HCT116 (cell line): ENCODE measurements at regions not wholly inside any gene's neighbourhood (a gene's known extent, or its start where the extent isn't known, plus 50 kb on each side); places are given as distances from the start of the nearest gene placed in this dataset.

Experiments
- ATAC-seq: fragments of 200-7000 bp; cut with Tn5 transposase; 2 replicates; pipeline ENCODE4 v1.9.1; 2020; ENCODE audit warnings: mild to moderate bottlenecking, moderate library complexity
- BruUV-seq: library from RNA; stranded (reverse); fragments of 400-500 nt; replicated peaks from 2 replicates; lab custom pipeline; 2021; lab: Mats Ljungman, UMichigan
- CTCF ChIA-PET: fragments of 300-600 bp; sonication (Branson Sonifier 250); formaldehyde crosslinking; loops from one replicate; lab custom pipeline; 2021; ENCODE audit warnings: antibody characterized with exemption; lab: Charles Lee
- POLR2A ChIA-PET: fragments of 300-600, 350-600 bp; sonication (Branson Sonifier 250); formaldehyde crosslinking; loops from one replicate; lab custom pipeline; 2021; ENCODE audit warnings: antibody characterized with exemption; lab: Charles Lee
- RAD21 ChIA-PET, 2 experiments: fragments of 300-600 bp; sonication (Branson Sonifier 250); formaldehyde crosslinking; loops; one replicate each; lab custom pipeline; 2023; ENCODE audit warnings: low total read pairs in 2 of 2; ENCODE audit not compliant: uncharacterized antibody in 2 of 2, unreplicated experiment in 2 of 2, low non-redundant PET in 1 of 2; lab: Charles Lee
- DNase-seq: peaks from one replicate; pipeline ENCODE4 v3.0.0-alpha.2; 2010; ENCODE audit warnings: low read depth, low spot score
- H2AFZ ChIP-seq: fragments of 200-600 bp; shearing (Covaris generic), sonication (generic); 2 replicates; pipeline ENCODE4 v1.6.1; 2017; ENCODE audit warnings: low read depth, mixed run types, mixed read lengths, antibody characterized with exemption, low read length; ENCODE audit not compliant: poor library complexity, severe bottlenecking
- H3K27ac ChIP-seq: 2 replicates; pipeline ENCODE4 v1.5.1; 2012; ENCODE audit warnings: low read depth, low read length
- H3K27me3 ChIP-seq: fragments of 200-600 bp; sonication (generic); 2 replicates; pipeline ENCODE4 v1.6.1; 2016; ENCODE audit warnings: mixed run types, low read length, mixed read lengths; ENCODE audit not compliant: insufficient read depth
- H3K36me3 ChIP-seq, 2 experiments: fragments of 200-500 bp in 1 of 2; fragments of 200-600 bp in 1 of 2; sonication (Bioruptor generic) in 1 of 2; sonication (generic) in 1 of 2; 2 replicates each; pipeline versions ENCODE4 v1.5.1 to v1.6.1; 2014 to 2016; ENCODE audit warnings: low read length in 2 of 2, inconsistent platforms in 1 of 2, mixed read lengths in 1 of 2, mixed run types in 1 of 2; ENCODE audit not compliant: insufficient read depth in 2 of 2, control insufficient read depth in 1 of 2
- H3K4me1 ChIP-seq, 2 experiments: fragments of 200-600 bp in 1 of 2; sonication (generic) in 1 of 2; 2 replicates each; pipeline versions ENCODE4 v1.5.1 to v1.6.1; 2012 to 2017; ENCODE audit warnings: low read length in 2 of 2, inconsistent platforms in 1 of 2, mild to moderate bottlenecking in 1 of 2, mixed read lengths in 1 of 2, mixed run types in 1 of 2, moderate library complexity in 1 of 2; ENCODE audit not compliant: insufficient read depth in 2 of 2, control insufficient read depth in 1 of 2
- H3K4me2 ChIP-seq: fragments of 200-600 bp; sonication (generic); 2 replicates; pipeline ENCODE4 v1.6.1; 2017; ENCODE audit warnings: mixed run types, low read length, mixed read lengths
- H3K4me3 ChIP-seq, 2 experiments: fragments of 200-600 bp in 1 of 2; sonication (generic) in 1 of 2; replicated peaks in 1 of 2; 2 replicates each; pipeline ENCODE4 v1.5.1; 2011 to 2016; ENCODE audit warnings: low read length in 2 of 2, control low read depth in 1 of 2, low read depth in 1 of 2, mild to moderate bottlenecking in 1 of 2, mixed read lengths in 1 of 2, mixed run types in 1 of 2
- H3K79me2 ChIP-seq: fragments of 200-600 bp; sonication (generic); 2 replicates; pipeline ENCODE4 v1.6.1; 2017; ENCODE audit warnings: mild to moderate bottlenecking, mixed run types, low read length, moderate library complexity, mixed read lengths; ENCODE audit not compliant: insufficient read depth
- H3K9ac ChIP-seq: fragments of 200-600 bp; sonication (generic); 2 replicates; pipeline ENCODE4 v1.6.1; 2016; ENCODE audit warnings: low read length, mixed read lengths
- H3K9me2 ChIP-seq: fragments of 200-600 bp; sonication (generic), shearing (Covaris generic); 2 replicates; pipeline ENCODE4 v1.6.1; 2017; ENCODE audit warnings: mixed run types, mild to moderate bottlenecking, moderate library complexity; ENCODE audit not compliant: insufficient read depth
- H3K9me3 ChIP-seq, 2 experiments: fragments of 200-500 bp in 1 of 2; fragments of 200-600 bp in 1 of 2; sonication (Bioruptor generic) in 1 of 2; sonication (generic) in 1 of 2; 2 replicates each; pipeline ENCODE4 v1.6.1; 2014 to 2017; ENCODE audit warnings: low read length in 2 of 2, mixed read lengths in 2 of 2, inconsistent platforms in 1 of 2, low read depth in 1 of 2, mild to moderate bottlenecking in 1 of 2, mixed run types in 1 of 2, moderate library complexity in 1 of 2; ENCODE audit not compliant: control insufficient read depth in 1 of 2, insufficient read depth in 1 of 2
- H4K20me1 ChIP-seq: fragments of 200-600 bp; sonication (generic), shearing (Covaris generic); 2 replicates; pipeline ENCODE4 v1.6.1; 2017; ENCODE audit warnings: mixed run types, mild to moderate bottlenecking, moderate library complexity; ENCODE audit not compliant: insufficient read depth
- EZH2phosphoT487 ChIP-seq: fragments of 200-600 bp; IDR thresholded peaks from 2 replicates; pipeline ENCODE4 v1.6.1; 2018; ENCODE audit warnings: antibody characterized with exemption, borderline replicate concordance
- FOSL1 ChIP-seq: IDR thresholded peaks from 2 replicates; pipeline ENCODE4 v1.6.1; 2012; ENCODE audit warnings: low read depth
- JUND ChIP-seq: IDR thresholded peaks from 2 replicates; pipeline ENCODE4 v1.6.1; 2012
- YY1 ChIP-seq: IDR thresholded peaks from 2 replicates; pipeline ENCODE4 v1.6.1; 2011; ENCODE audit warnings: low read length, low read depth, moderate library complexity, mild to moderate bottlenecking; ENCODE audit not compliant: insufficient replicate concordance; ENCODE audit errors: extremely low read depth
- ZFX ChIP-seq: fragments of 450-650 bp; IDR thresholded peaks from 2 replicates; pipeline ENCODE4 v1.6.1; 2017
- ZNF274 ChIP-seq: fragments of 200-500 bp; sonication (Bioruptor generic); IDR thresholded peaks from 2 replicates; pipeline ENCODE4 v1.6.1; 2014; ENCODE audit warnings: mild to moderate bottlenecking, low read depth, low read length, inconsistent platforms
- intact Hi-C: fragments of 100-400 bp; cut with micrococcal nuclease; formaldehyde crosslinking; loops from 2 replicates; pipeline ENCODE4 v1.10.0; 2022
- TF ChIP-seq, protein P1 (sequence below), 3 experiments: fragments of 200-600 bp in 1 of 3; sonication (generic) in 1 of 3; IDR thresholded peaks in 2 of 3; conservative IDR thresholded peaks in 1 of 3; 2 replicates each; pipeline ENCODE4 v1.5.1; 2012 to 2017; ENCODE audit warnings: low read depth in 2 of 3, low read length in 2 of 3, antibody characterized with exemption in 1 of 3, borderline replicate concordance in 1 of 3, control low read depth in 1 of 3, mild to moderate bottlenecking in 1 of 3, mixed read lengths in 1 of 3, mixed run types in 1 of 3, moderate library complexity in 1 of 3; ENCODE audit not compliant: insufficient read depth in 1 of 3
- TF ChIP-seq, protein P2 (sequence below): IDR thresholded peaks from 2 replicates; pipeline ENCODE4 v1.6.1; 2011; ENCODE audit warnings: mild to moderate bottlenecking, low read length, moderate library complexity; ENCODE audit not compliant: insufficient replicate concordance; ENCODE audit errors: extremely low read depth

DNA sequence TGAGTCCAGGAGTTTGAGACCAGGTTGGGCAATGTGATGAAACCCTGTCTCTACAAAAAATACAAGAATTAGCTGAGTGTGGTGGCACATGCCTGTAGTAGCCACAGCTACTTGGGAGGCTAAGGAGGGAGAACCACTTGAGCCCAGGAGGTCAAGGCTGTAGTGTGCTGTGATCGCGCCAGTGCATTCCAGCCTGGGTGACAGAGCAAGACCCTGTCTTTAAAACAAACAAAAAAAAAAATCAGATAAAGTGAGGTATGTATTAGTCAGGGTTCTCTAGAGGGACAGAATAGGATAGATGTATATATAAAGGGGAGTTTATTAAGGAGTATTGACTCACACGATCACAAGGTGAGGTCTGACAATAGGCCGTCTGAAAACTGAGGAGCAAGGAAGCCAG is 101.5 kb upstream of the GPR26 start:
- intact Hi-C loops = loop anchor here (5.0 kb wide), 1 partner anchor 912 kb away; no protein-coding TSS in a partner anchor
- CTCF ChIA-PET = interaction anchor here (2.6 kb wide), 1 partner anchor 9 kb away, joined by 17 read pairs; no protein-coding TSS in a partner anchor
- no TSS peak for BruUV-seq

More for the DNA sequence above, 101.5 kb upstream of the GPR26 start:
- no peaks in the 10 kb centered on the region for H3K36me3 ChIP-seq
- H3K27me3 ChIP-seq = no peaks in the 10 kb centered on the region
- H3K9ac ChIP-seq = no peak overlapping the region
- no peaks in the 10 kb centered on the region for H3K4me1 ChIP-seq
- TF ChIP-seq, protein P1, sequence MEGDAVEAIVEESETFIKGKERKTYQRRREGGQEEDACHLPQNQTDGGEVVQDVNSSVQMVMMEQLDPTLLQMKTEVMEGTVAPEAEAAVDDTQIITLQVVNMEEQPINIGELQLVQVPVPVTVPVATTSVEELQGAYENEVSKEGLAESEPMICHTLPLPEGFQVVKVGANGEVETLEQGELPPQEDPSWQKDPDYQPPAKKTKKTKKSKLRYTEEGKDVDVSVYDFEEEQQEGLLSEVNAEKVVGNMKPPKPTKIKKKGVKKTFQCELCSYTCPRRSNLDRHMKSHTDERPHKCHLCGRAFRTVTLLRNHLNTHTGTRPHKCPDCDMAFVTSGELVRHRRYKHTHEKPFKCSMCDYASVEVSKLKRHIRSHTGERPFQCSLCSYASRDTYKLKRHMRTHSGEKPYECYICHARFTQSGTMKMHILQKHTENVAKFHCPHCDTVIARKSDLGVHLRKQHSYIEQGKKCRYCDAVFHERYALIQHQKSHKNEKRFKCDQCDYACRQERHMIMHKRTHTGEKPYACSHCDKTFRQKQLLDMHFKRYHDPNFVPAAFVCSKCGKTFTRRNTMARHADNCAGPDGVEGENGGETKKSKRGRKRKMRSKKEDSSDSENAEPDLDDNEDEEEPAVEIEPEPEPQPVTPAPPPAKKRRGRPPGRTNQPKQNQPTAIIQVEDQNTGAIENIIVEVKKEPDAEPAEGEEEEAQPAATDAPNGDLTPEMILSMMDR (IDR thresholded peaks at IDR 0.05 in 2 of 3, conservative IDR thresholded peaks at IDR 0.05 in 1 of 3; ENCODE audit: borderline replicate concordance in 1 of 3, insufficient read depth in 1 of 3, low read depth in 2 of 3, low read length in 2 of 3) = no peak
- TF ChIP-seq ZFX (no peak), JUND (no peak), YY1 (no peak), EZH2phosphoT487 (no peak), ZNF274 (no peak), FOSL1 (no peak)
- TF ChIP-seq, protein P2, sequence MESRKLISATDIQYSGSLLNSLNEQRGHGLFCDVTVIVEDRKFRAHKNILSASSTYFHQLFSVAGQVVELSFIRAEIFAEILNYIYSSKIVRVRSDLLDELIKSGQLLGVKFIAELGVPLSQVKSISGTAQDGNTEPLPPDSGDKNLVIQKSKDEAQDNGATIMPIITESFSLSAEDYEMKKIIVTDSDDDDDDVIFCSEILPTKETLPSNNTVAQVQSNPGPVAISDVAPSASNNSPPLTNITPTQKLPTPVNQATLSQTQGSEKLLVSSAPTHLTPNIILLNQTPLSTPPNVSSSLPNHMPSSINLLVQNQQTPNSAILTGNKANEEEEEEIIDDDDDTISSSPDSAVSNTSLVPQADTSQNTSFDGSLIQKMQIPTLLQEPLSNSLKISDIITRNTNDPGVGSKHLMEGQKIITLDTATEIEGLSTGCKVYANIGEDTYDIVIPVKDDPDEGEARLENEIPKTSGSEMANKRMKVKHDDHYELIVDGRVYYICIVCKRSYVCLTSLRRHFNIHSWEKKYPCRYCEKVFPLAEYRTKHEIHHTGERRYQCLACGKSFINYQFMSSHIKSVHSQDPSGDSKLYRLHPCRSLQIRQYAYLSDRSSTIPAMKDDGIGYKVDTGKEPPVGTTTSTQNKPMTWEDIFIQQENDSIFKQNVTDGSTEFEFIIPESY = no peak
- TF ChIP-seq, all 23 proteins: peak for 0
- Histone ChIP-seq H3K4me2 (no peak overlapping the region), H3K9me3 (no peaks in the 10 kb centered on the region), H3K9me2 (no peaks in the 10 kb centered on the region), H3K4me3 (no peak overlapping the region), H4K20me1 (no peaks in the 10 kb centered on the region), H2AFZ (no peak overlapping the region), H3K27ac (no peak overlapping the region), H3K79me2 (no peaks in the 10 kb centered on the region)
- DNase-seq = no peak
- RAD21 ChIA-PET = no interaction called here
- POLR2A ChIA-PET = interaction anchor here (0.6 kb wide), 1 partner anchor 419 kb away, joined by 3 read pairs; no protein-coding TSS in a partner anchor
- ATAC-seq = no peak
